H9 (cell line): ENCODE measurements at regions not wholly inside any gene's neighbourhood (a gene's known extent, or its start where the extent isn't known, plus 50 kb on each side); places are given as distances from the start of the nearest gene placed in this dataset.

Source experiments
- DNase-seq: peaks from one replicate; pipeline ENCODE4 v3.0.0-alpha.2; 2017
- H2AFZ ChIP-seq: one replicate; pipeline ENCODE4 v1.6.1; 2013; ENCODE audit warnings: mild to moderate bottlenecking, low read length, control low read depth, moderate library complexity
- H2AK5ac ChIP-seq: 2 replicates; pipeline ENCODE4 v1.6.1; 2013; ENCODE audit warnings: low read length, control low read depth, mixed read lengths; ENCODE audit not compliant: insufficient read length
- H2BK120ac ChIP-seq: one replicate; pipeline ENCODE4 v1.6.1; 2013; ENCODE audit warnings: low read depth, mild to moderate bottlenecking, low read length, control low read depth, inconsistent platforms; ENCODE audit not compliant: poor library complexity, severe bottlenecking
- H2BK12ac ChIP-seq: 2 replicates; pipeline ENCODE4 v1.6.1; 2013; ENCODE audit warnings: low read length, control low read depth, mixed read lengths, low read depth; ENCODE audit not compliant: insufficient read length
- H2BK15ac ChIP-seq: 2 replicates; pipeline ENCODE4 v1.6.1; 2013; ENCODE audit warnings: low read depth, low read length, control low read depth
- H2BK20ac ChIP-seq: one replicate; pipeline ENCODE4 v1.6.1; 2013; ENCODE audit warnings: low read depth, mild to moderate bottlenecking, low read length, control low read depth, inconsistent platforms; ENCODE audit not compliant: poor library complexity, severe bottlenecking
- H2BK5ac ChIP-seq: 2 replicates; pipeline ENCODE4 v1.6.1; 2013; ENCODE audit warnings: low read length, control low read depth, mixed read lengths; ENCODE audit not compliant: insufficient read length
- H3K14ac ChIP-seq: 2 replicates; pipeline ENCODE4 v1.6.1; 2013; ENCODE audit warnings: low read length, control low read depth; ENCODE audit not compliant: insufficient read depth
- H3K18ac ChIP-seq: 2 replicates; pipeline ENCODE4 v1.6.1; 2013; ENCODE audit warnings: low read depth, mild to moderate bottlenecking, mixed read lengths, low read length, control low read depth; ENCODE audit not compliant: insufficient read length
- H3K23ac ChIP-seq: 2 replicates; pipeline ENCODE4 v1.6.1; 2013; ENCODE audit warnings: low read length, control low read depth, mixed read lengths, low read depth; ENCODE audit not compliant: insufficient read length
- H3K23me2 ChIP-seq: 2 replicates; pipeline ENCODE4 v1.6.1; 2013; ENCODE audit warnings: low read depth, mild to moderate bottlenecking, mixed read lengths, low read length, control low read depth; ENCODE audit not compliant: insufficient read length, poor library complexity, severe bottlenecking
- H3K27ac ChIP-seq: 2 replicates; pipeline ENCODE4 v1.5.1; 2013; ENCODE audit warnings: low read length, control low read depth, mixed read lengths, low read depth; ENCODE audit not compliant: insufficient read length
- H3K27me3 ChIP-seq: 2 replicates; pipeline ENCODE4 v1.6.1; 2013; ENCODE audit warnings: low read length, control low read depth, inconsistent platforms; ENCODE audit not compliant: insufficient read depth
- H3K4ac ChIP-seq: 2 replicates; pipeline ENCODE4 v1.6.1; 2013; ENCODE audit warnings: low read depth, mild to moderate bottlenecking, control low read depth, inconsistent platforms, low read length, moderate library complexity
- H3K4me1 ChIP-seq: 2 replicates; pipeline ENCODE4 v1.6.1; 2013; ENCODE audit warnings: low read length, control low read depth, inconsistent platforms; ENCODE audit not compliant: insufficient read depth
- H3K4me2 ChIP-seq: 2 replicates; pipeline ENCODE4 v1.6.1; 2013; ENCODE audit warnings: low read length, control low read depth, mixed read lengths; ENCODE audit not compliant: insufficient read length, insufficient read depth
- H3K56ac ChIP-seq: 2 replicates; pipeline ENCODE4 v1.6.1; 2013; ENCODE audit warnings: low read depth, mild to moderate bottlenecking, mixed read lengths, low read length, control low read depth; ENCODE audit not compliant: insufficient read length
- H3K79me1 ChIP-seq: 2 replicates; pipeline ENCODE4 v1.6.1; 2013; ENCODE audit warnings: low read depth, mild to moderate bottlenecking, moderate library complexity, low read length, control low read depth, inconsistent platforms; ENCODE audit not compliant: insufficient read depth, poor library complexity, severe bottlenecking
- H3K79me2 ChIP-seq: 2 replicates; pipeline ENCODE4 v1.6.1; 2013; ENCODE audit warnings: low read length, control low read depth, inconsistent platforms; ENCODE audit not compliant: insufficient read depth
- H3K9ac ChIP-seq: 2 replicates; pipeline ENCODE4 v1.6.1; 2013; ENCODE audit warnings: low read length, control low read depth, mixed read lengths; ENCODE audit not compliant: insufficient read length; ENCODE audit errors: extremely low read depth
- H3K9me3 ChIP-seq: one replicate; pipeline ENCODE4 v1.6.1; 2013; ENCODE audit warnings: low read depth, low read length, inconsistent platforms; ENCODE audit not compliant: control insufficient read depth
- H3T11ph ChIP-seq: one replicate; pipeline ENCODE4 v1.6.1; 2013; ENCODE audit warnings: mild to moderate bottlenecking, low read length, control low read depth, inconsistent platforms
- H4K20me1 ChIP-seq: one replicate; pipeline ENCODE4 v1.6.1; 2013; ENCODE audit not compliant: control insufficient read depth, insufficient read length, insufficient read depth
- H4K5ac ChIP-seq: 2 replicates; pipeline ENCODE4 v1.6.1; 2013; ENCODE audit warnings: low read depth, mild to moderate bottlenecking, mixed read lengths, low read length, control low read depth; ENCODE audit not compliant: insufficient read length
- H4K8ac ChIP-seq: replicated peaks from 2 replicates; pipeline ENCODE4 v1.6.1; 2013; ENCODE audit warnings: low read length, control low read depth, mixed read lengths, low read depth; ENCODE audit not compliant: insufficient read length
- H4K91ac ChIP-seq: 2 replicates; pipeline ENCODE4 v1.6.1; 2013; ENCODE audit warnings: low read depth, mild to moderate bottlenecking, moderate library complexity, mixed read lengths, low read length, control low read depth; ENCODE audit not compliant: insufficient read length
- H3K27ac Mint-ChIP-seq, 3 experiments: 2 replicates in 2 of 3; 3 replicates in 1 of 3; pipeline ENCODE4 v1.8.0; 2020 to 2021; ENCODE audit warnings: mixed read lengths in 3 of 3, mild to moderate bottlenecking in 1 of 3, moderate library complexity in 1 of 3
- H3K27me3 Mint-ChIP-seq: 2 replicates; pipeline ENCODE4 v1.8.0; 2021; ENCODE audit warnings: low read depth, mild to moderate bottlenecking, moderate library complexity, mixed read lengths
- H3K36me3 Mint-ChIP-seq, 3 experiments: 2 replicates in 2 of 3; 3 replicates in 1 of 3; pipeline ENCODE4 v1.8.0; 2020 to 2021; ENCODE audit warnings: low read depth in 3 of 3, mixed read lengths in 3 of 3; ENCODE audit not compliant: insufficient read depth in 1 of 3
- H3K4me1 Mint-ChIP-seq, 2 experiments: 2 replicates each; pipeline ENCODE4 v1.8.0; 2020; ENCODE audit warnings: mixed read lengths in 2 of 2
- H3K4me3 Mint-ChIP-seq, 2 experiments: 2 replicates in 1 of 2; 3 replicates in 1 of 2; pipeline ENCODE4 v1.8.0; 2020 to 2021; ENCODE audit warnings: mild to moderate bottlenecking in 2 of 2, mixed read lengths in 2 of 2, moderate library complexity in 1 of 2
- H3K9me3 Mint-ChIP-seq, 2 experiments: 2 replicates in 1 of 2; 3 replicates in 1 of 2; pipeline ENCODE4 v1.8.0; 2020; ENCODE audit warnings: mild to moderate bottlenecking in 2 of 2, mixed read lengths in 2 of 2, moderate library complexity in 1 of 2
- CTCF ChIP-seq: fragments of 200-600 bp; sonication (generic); conservative IDR thresholded peaks from 3 replicates; pipeline ENCODE4 v1.8.0; 2021; ENCODE audit warnings: antibody characterized with exemption, mild to moderate bottlenecking
- WGBS: extraction: QIAGEN DNeasy Blood & Tissue Kit; methylation state at CpG from one replicate; pipeline ENCODE4 v1.1.7; 2013; ENCODE audit warnings: missing lambda C conversion rate, low lambda C conversion rate, mixed read lengths; ENCODE audit not compliant: insufficient read length; ENCODE audit errors: extremely low coverage; 5-methylcytosine and 5-hydroxymethylcytosine counted together

GRCh38 chr9:24036459-24036858 is 210.4 kb upstream of the ELAVL2 start:
- peaks cover 24 to 39% of the 10 kb centered on the region in 2 experiments for H3K4me1 Mint-ChIP-seq

More at GRCh38 chr9:24036459-24036858, 210.4 kb upstream of the ELAVL2 start:
- Histone ChIP-seq H3K9ac (no peak overlapping the region), H3K18ac (no peak overlapping the region), H3K9me3 (no peaks in the 10 kb centered on the region), H3K79me2 (no peaks in the 10 kb centered on the region), H2AK5ac (no peak overlapping the region), H2BK120ac (no peak overlapping the region), H3K79me1 (no peaks in the 10 kb centered on the region), H4K8ac (no peak overlapping the region), H3K14ac (no peak overlapping the region), H2BK20ac (no peak overlapping the region), H4K91ac (no peak overlapping the region), H3K23ac (no peak overlapping the region), H3K27me3 (no peaks in the 10 kb centered on the region), H2BK12ac (no peak overlapping the region), H4K20me1 (no peaks in the 10 kb centered on the region), H3K4me2 (no peak overlapping the region), H3K56ac (no peak overlapping the region), H3K27ac (peak overlapping the region; percentile 61), H3T11ph (no peak overlapping the region), H2BK15ac (no peak overlapping the region), H3K23me2 (no peaks in the 10 kb centered on the region), H2BK5ac (no peak overlapping the region), H2AFZ (no peak overlapping the region), H3K4ac (no peak overlapping the region), H4K5ac (no peak overlapping the region), H3K4me1 (peaks cover 5% of the 10 kb centered on the region; the same call in 1 of the 2 replicates)
- no peaks in the 10 kb centered on the region for H3K27me3 Mint-ChIP-seq
- no peak for TF ChIP-seq CTCF
- H3K9me3 Mint-ChIP-seq: no peaks in the 10 kb centered on the region
- H3K4me3 Mint-ChIP-seq: 0 out of 5 replicates have a peak overlapping the region, but pooled peaks of 1 of the 2 experiments have one; percentile 4
- no peak for DNase-seq
- no CpG with 5 or more reads among the region's 3 CpGs for WGBS
- no peaks in the 10 kb centered on the region; a peak in 1 of 7 replicates for H3K36me3 Mint-ChIP-seq
- peak overlapping the region; percentile 42 to 74 (median 65); a peak in 6 of 7 replicates for H3K27ac Mint-ChIP-seq
